ENCODE measurements at regions not wholly inside any gene's neighbourhood (a gene's known extent, or its start where the extent isn't known, plus 50 kb on each side); places are given as distances from the start of the nearest gene placed in this dataset.

GRCh38 chr3:182533394-182533793 is 259.9 kb upstream of the ATP11B start:
- Histone ChIP-seq H3K9me1 (replicated peaks; ENCODE audit: control insufficient read depth, extremely low read depth, insufficient read depth, low read length) (no peaks in the 10 kb centered on the region), H3K4me2 (ENCODE audit: insufficient read depth, low read length) (no peak overlapping the region), H3K27me3 (ENCODE audit: control insufficient read depth in 2 of 2, insufficient read depth in 2 of 2, low read length in 2 of 2) (no peaks in the 10 kb centered on the region), H3K4me3 (replicated peaks in 1 of 3; ENCODE audit: insufficient read depth in 1 of 3, low read depth in 1 of 3, low read length in 3 of 3) (no peak overlapping the region), H3K27ac (ENCODE audit: insufficient read depth, low read depth, low read length) (no peak overlapping the region), H3K79me2 (ENCODE audit: control insufficient read depth, insufficient read depth, low read length) (no peaks in the 10 kb centered on the region), H3K9me3 (replicated peaks; ENCODE audit: control insufficient read depth, insufficient read depth, low read length) (no peaks in the 10 kb centered on the region), H3K36me3 (ENCODE audit: control insufficient read depth in 2 of 2, extremely low read depth in 1 of 2, insufficient read depth in 2 of 2, low read length in 2 of 2) (no peaks in the 10 kb centered on the region), H2AFZ (ENCODE audit: low read depth, low read length) (no peak overlapping the region), H3K4me1 (ENCODE audit: control insufficient read depth, extremely low read depth, insufficient read depth, low read length) (no peaks in the 10 kb centered on the region), H4K20me1 (replicated peaks; ENCODE audit: control insufficient read depth, extremely low read depth, insufficient read depth, low read length) (no peaks in the 10 kb centered on the region), H3K9ac (replicated peaks; ENCODE audit: extremely low read depth, insufficient read depth, low read length) (no peak overlapping the region)
- TF ChIP-seq EZH2 (IDR thresholded peaks at IDR 0.05; ENCODE audit: borderline replicate concordance, low read depth, low read length, severe bottlenecking) (no peak), CTCF (IDR thresholded peaks at IDR 0.05; ENCODE audit: extremely low read depth in 1 of 2, insufficient read depth in 1 of 2, low read depth in 1 of 2, low read length in 2 of 2) (no peak)
- POLR2A ChIA-PET: no interaction called here
- intact Hi-C loops (cut with micrococcal nuclease): no loop called here
- no TSS peak for BruUV-seq (replicated peaks)
- CTCF ChIA-PET: no interaction called here
- FAIRE-seq (no peak), DNase-seq (ENCODE audit: low read depth, low spot score) (peak; percentile 8)
- dilution Hi-C loops (cut with MboI; ENCODE audit: extremely low pct_ligation_motif_present, low sequenced_read_pairs): no loop called here

GRCh38 chr3:182544542-182544941 is 248.8 kb upstream of the ATP11B start:
- H3K9me1 ChIP-seq (replicated peaks; ENCODE audit: control insufficient read depth, extremely low read depth, insufficient read depth, low read length): no peaks in the 10 kb centered on the region
- no peaks in the 10 kb centered on the region for H4K20me1 ChIP-seq (replicated peaks; ENCODE audit: control insufficient read depth, extremely low read depth, insufficient read depth, low read length)
- no peak for DNase-seq (ENCODE audit: low read depth, low spot score)
- no peaks in the 10 kb centered on the region for H3K4me1 ChIP-seq (ENCODE audit: control insufficient read depth, extremely low read depth, insufficient read depth, low read length)
- no peaks in the 10 kb centered on the region for H3K9me3 ChIP-seq (replicated peaks; ENCODE audit: control insufficient read depth, insufficient read depth, low read length)
- H3K9ac ChIP-seq (replicated peaks; ENCODE audit: extremely low read depth, insufficient read depth, low read length): no peak overlapping the region
- intact Hi-C loops (cut with micrococcal nuclease): no loop called here
- no peak overlapping the region for H3K27ac ChIP-seq (ENCODE audit: insufficient read depth, low read depth, low read length)
- no peaks in the 10 kb centered on the region for H3K27me3 ChIP-seq (ENCODE audit: control insufficient read depth in 2 of 2, insufficient read depth in 2 of 2, low read length in 2 of 2)
- TF ChIP-seq MAX (IDR thresholded peaks at IDR 0.05; ENCODE audit: insufficient read depth, insufficient read length): no peak
- H3K79me2 ChIP-seq (ENCODE audit: control insufficient read depth, insufficient read depth, low read length): no peaks in the 10 kb centered on the region
- BruUV-seq (replicated peaks): no TSS peak
- ChIA-PET POLR2A (no interaction called here), CTCF (no interaction called here)
- no peak overlapping the region for H2AFZ ChIP-seq (ENCODE audit: low read depth, low read length)
- dilution Hi-C loops (cut with MboI; ENCODE audit: extremely low pct_ligation_motif_present, low sequenced_read_pairs): no loop called here
- H3K36me3 ChIP-seq (ENCODE audit: control insufficient read depth in 2 of 2, extremely low read depth in 1 of 2, insufficient read depth in 2 of 2, low read length in 2 of 2): no peaks in the 10 kb centered on the region
- no peak overlapping the region for H3K4me3 ChIP-seq (replicated peaks in 1 of 3; ENCODE audit: insufficient read depth in 1 of 3, low read depth in 1 of 3, low read length in 3 of 3)
- no peak overlapping the region for H3K4me2 ChIP-seq (ENCODE audit: insufficient read depth, low read length)
- FAIRE-seq: no peak
